Nephron progenitor cell (in vitro differentiated cells): ENCODE measurements at regions not wholly inside any gene's neighbourhood (a gene's known extent, or its start where the extent isn't known, plus 50 kb on each side); places are given as distances from the start of the nearest gene placed in this dataset.

Experiments
- DNase-seq: peaks from one replicate; pipeline ENCODE4 v3.0.0; 2021
- H3K27ac Mint-ChIP-seq: 2 replicates; pipeline ENCODE4 v1.8.0; 2021; ENCODE audit warnings: mild to moderate bottlenecking, moderate library complexity, mixed read lengths
- H3K27me3 Mint-ChIP-seq: 2 replicates; pipeline ENCODE4 v1.8.0; 2021; ENCODE audit warnings: mild to moderate bottlenecking, low read depth, mixed read lengths; ENCODE audit not compliant: poor library complexity
- H3K36me3 Mint-ChIP-seq: 2 replicates; pipeline ENCODE4 v1.8.0; 2021; ENCODE audit warnings: low read depth, mixed read lengths
- H3K4me1 Mint-ChIP-seq: 2 replicates; pipeline ENCODE4 v1.8.0; 2021; ENCODE audit warnings: mixed read lengths
- H3K4me3 Mint-ChIP-seq: 2 replicates; pipeline ENCODE4 v1.8.0; 2021; ENCODE audit warnings: mild to moderate bottlenecking, moderate library complexity, mixed read lengths
- H3K9me3 Mint-ChIP-seq: 2 replicates; pipeline ENCODE4 v1.8.0; 2021; ENCODE audit warnings: mild to moderate bottlenecking, moderate library complexity, mixed read lengths
- CTCF ChIP-seq: fragments of 200-600 bp; sonication (generic); IDR thresholded peaks from 2 replicates; pipeline ENCODE4 v1.5.0; 2021; ENCODE audit warnings: antibody characterized with exemption

- TF ChIP-seq CTCF = no peak
- H3K9me3 Mint-ChIP-seq = no peaks in the 10 kb centered on the region
- no peak for DNase-seq
- no peaks in the 10 kb centered on the region for H3K36me3 Mint-ChIP-seq
- H3K4me1 Mint-ChIP-seq = no peaks in the 10 kb centered on the region
- H3K4me3 Mint-ChIP-seq = no peak overlapping the region
- peaks cover 4% of the 10 kb centered on the region for H3K27me3 Mint-ChIP-seq
- no peak overlapping the region for H3K27ac Mint-ChIP-seq
Observed at GRCh38 chr4:166498546-166498945, 625.5 kb downstream of the TLL1 start.

- no peaks in the 10 kb centered on the region for H3K4me1 Mint-ChIP-seq
- H3K4me3 Mint-ChIP-seq = no peak overlapping the region
- DNase-seq = no peak
- no peaks in the 10 kb centered on the region for H3K9me3 Mint-ChIP-seq
- peaks cover 4% of the 10 kb centered on the region for H3K27me3 Mint-ChIP-seq
- TF ChIP-seq CTCF = no peak
- H3K27ac Mint-ChIP-seq = no peak overlapping the region
- no peaks in the 10 kb centered on the region for H3K36me3 Mint-ChIP-seq
Observed at GRCh38 chr4:166499820-166500219, 626.8 kb downstream of the TLL1 start.

DNA sequence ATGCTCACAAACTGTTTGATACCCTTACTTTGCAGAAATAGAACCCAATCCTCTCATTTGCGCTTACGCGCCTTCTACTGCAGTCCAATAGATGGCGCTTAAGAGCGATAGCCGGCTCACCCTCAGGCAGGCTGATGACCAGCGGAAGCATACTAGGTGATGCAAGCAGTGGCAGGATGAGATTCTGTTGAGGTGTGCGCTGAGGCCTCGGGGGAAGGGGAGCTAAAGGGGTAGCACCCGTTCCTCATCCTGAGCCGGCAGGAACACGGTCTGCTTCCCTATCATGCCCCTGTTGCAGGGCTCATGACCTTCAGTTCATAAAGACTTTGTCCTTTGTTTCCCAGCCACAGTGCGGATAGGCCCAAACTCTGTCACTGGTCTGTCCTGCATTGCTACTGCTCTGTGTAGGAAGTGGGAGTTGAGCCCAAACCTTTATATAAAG lies 628.9 kb downstream of the TLL1 start:
- no peaks in the 10 kb centered on the region for H3K36me3 Mint-ChIP-seq
- no peaks in the 10 kb centered on the region for H3K4me1 Mint-ChIP-seq
- H3K27me3 Mint-ChIP-seq = peaks cover 4% of the 10 kb centered on the region
- peak; percentile 53 for DNase-seq
- no peak overlapping the region for H3K4me3 Mint-ChIP-seq
- TF ChIP-seq CTCF = peak; percentile 67
- no peaks in the 10 kb centered on the region for H3K9me3 Mint-ChIP-seq
- H3K27ac Mint-ChIP-seq = no peak overlapping the region

GRCh38 chr4:166502660-166503059 lies 629.6 kb downstream of the TLL1 start:
- Mint-ChIP-seq H3K4me1 (no peaks in the 10 kb centered on the region), H3K4me3 (no peak overlapping the region), H3K27ac (no peak overlapping the region), H3K27me3 (peaks cover 4% of the 10 kb centered on the region), H3K9me3 (no peaks in the 10 kb centered on the region), H3K36me3 (no peaks in the 10 kb centered on the region)
- no peak for DNase-seq
- TF ChIP-seq CTCF = no peak

GRCh38 chr4:166506051-166506450 lies 633.0 kb downstream of the TLL1 start:
- Mint-ChIP-seq H3K27me3 (peaks cover 2% of the 10 kb centered on the region), H3K27ac (no peak overlapping the region), H3K4me3 (no peak overlapping the region), H3K9me3 (no peaks in the 10 kb centered on the region), H3K36me3 (no peaks in the 10 kb centered on the region), H3K4me1 (no peaks in the 10 kb centered on the region)
- TF ChIP-seq CTCF = no peak
- no peak for DNase-seq

DNA sequence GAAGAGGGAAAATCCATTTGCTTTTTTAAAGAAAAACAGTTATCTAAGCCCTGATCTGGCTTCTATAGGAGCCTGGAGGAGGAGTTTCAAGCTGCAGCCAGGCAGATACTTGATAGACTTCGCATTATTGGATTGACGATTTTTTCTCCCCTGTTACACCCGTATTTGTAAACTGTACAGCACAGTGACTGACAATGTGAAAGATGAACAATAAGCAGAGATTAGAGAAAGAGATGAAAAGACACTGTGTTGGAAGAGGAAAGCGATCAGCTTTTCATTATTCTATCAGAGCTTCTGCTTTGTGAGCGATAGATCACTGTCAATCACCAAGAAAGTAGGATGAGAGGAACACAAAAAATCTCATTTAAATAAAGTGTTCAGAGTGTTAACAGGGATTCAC lies 639.2 kb downstream of the TLL1 start:
- no peak overlapping the region for H3K4me3 Mint-ChIP-seq
- no peak overlapping the region for H3K27ac Mint-ChIP-seq
- no peaks in the 10 kb centered on the region for H3K9me3 Mint-ChIP-seq
- no peaks in the 10 kb centered on the region for H3K36me3 Mint-ChIP-seq
- H3K27me3 Mint-ChIP-seq = peaks cover 6% of the 10 kb centered on the region
- H3K4me1 Mint-ChIP-seq = no peaks in the 10 kb centered on the region
- no peak for DNase-seq
- TF ChIP-seq CTCF = no peak
